HG03280 (cell line): ENCODE measurements at regions not wholly inside any gene's neighbourhood (a gene's known extent, or its start where the extent isn't known, plus 50 kb on each side); places are given as distances from the start of the nearest gene placed in this dataset.
"Not testable (repeated sequence)": the region's sequence is repeated elsewhere in the genome, so short reads cannot be mapped to it uniquely, and the experiment has no call there.

ENCODE experiments used
- ATAC-seq: cut with Tn5 transposase; IDR thresholded peaks from one replicate; pipeline ENCODE4 v1.9.1; 2021; ENCODE audit warnings: mild to moderate bottlenecking, moderate library complexity; ENCODE audit not compliant: unreplicated experiment

DNA sequence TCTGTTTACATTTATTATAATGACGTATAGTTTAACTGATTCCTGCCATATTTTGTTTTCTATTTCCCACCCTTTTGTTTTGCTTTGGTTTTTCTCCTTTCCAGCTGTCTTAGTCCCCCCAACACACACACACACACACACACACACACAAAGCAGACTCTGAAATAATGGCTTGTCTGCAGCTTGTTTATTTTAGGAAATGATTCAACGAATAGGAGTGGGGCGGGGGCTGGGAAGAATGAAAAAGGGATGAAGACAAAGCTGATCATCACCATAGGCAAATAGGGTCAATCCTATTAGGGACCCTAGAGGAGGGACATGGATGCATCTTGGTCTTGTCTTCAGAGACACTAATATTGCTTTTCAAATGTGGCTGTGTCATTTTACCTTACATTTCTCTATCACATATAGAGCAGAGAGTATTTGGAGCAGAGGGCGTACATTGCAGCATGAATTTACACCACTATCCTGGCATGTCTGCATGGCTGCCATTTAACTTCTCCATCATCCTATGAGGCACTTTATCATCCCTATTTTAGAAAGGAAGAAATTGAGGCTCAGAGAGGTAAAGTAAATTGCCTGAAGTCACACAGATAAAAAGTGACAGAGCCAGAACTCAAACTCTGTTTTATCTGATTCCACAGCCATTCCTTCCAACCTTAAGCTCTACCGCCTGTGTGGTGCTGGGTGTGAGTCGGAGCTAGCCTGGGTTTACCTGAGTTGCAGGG, 147.2 kb upstream of the TPM1 start:
- ATAC-seq = no peak

DNA sequence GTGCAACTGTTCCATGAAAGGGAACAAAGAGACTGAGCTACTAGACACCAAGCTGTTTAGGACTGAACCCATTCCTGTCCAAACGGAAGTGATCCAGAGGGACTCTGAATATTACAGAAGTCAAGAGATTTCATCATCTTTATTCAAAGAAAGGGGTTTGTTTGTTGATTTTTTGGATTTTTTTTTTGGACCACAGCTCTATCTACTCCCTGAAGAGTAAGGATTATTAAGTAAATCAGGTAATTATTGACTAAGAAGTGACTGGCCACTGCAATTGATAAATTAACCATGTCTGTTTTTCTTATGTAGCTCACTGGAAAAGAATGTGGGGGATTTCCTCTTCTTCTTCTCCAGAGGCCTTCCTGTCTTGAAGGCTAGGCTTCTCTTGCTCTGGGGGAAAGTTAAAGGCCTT, 146.6 kb upstream of the TPM1 start:
- no peak for ATAC-seq

DNA sequence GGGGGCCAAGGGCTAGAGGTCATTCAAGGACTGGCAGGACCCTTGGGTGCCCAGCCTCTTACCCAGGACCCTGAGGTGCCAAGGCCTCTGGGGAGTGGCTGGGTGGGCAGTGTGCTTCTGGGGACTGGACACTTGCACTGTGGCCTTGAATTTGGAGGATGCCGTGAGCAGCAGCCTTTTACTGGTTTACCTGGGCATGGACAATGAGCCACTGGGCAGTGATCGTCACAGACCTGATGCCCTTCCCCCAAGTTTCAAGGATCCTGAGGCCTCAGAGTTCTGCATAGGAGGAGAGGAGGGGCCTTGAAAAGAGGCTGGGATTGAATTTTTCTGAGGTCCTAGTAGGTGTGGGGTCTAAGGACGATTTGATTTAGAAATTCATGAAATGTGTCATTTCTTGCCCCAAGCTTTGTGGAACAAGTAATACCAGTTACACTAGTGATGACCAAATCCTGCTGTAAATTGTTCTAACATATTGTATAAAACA, 146.1 kb upstream of the TPM1 start:
- no peak for ATAC-seq

DNA sequence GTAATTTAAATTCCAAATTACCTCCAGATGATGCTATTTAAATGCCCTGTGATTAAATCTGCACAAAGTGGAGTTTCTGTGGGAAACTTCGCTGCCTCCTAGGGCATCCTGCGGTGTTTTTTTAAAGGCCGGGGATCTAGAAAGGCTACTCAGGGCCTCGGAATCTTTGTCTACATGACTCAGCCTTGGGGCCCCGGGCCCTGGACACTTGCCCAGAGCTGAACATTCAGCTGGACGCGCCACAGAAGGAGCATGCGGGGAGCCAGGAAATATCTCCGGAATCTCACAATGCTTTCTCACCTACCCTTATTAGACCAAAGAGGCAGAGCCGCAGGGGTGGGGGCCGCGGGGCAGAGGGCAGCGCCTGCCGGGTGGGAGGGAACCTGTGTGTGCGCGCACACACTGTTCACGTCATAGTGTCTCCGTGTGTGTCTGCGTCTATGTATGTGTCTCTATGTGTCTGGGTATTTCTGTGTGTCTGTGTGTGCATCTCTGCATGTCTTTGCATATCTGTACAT, 145.5 kb upstream of the TPM1 start:
- no peak for ATAC-seq

DNA sequence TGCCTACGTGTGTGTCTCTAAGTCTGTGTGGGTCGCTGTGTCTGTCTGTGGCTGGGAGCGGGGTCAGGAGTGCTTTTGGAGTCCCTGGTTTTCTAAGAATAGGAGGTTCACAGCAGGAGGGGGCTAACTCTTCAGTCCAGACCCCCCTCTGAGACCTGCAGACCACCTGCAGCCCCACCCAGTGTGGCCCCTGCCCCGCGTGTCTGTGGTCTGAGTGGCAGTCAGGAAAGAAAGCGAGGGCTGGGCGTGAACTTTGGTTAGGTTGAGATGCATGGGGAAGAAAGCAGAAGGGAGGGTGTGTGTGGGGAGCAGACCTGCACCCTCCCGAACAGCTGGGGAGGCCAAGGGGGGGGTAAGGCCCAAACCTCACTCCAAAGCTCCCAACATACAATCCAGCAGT, 144.9 kb upstream of the TPM1 start:
- no peak for ATAC-seq

DNA sequence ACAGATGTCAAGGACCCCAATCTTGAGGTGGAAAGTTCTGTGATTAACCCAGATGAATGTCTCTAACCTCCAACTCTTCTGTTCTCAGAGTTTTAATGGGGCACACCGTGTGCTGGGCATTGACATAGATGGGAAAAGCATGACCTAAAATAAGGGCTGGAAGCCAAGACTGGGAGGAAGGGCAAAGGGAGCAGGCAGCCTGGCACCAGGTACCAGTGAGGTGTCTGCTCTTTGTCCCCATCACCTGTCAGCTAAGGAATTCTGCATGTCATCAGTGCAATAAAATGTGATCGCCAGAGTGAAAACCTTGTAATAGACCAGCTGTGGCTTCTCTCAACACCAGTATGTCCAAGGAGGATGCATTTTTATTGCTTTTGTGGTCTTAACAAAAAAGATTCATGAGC, 143.5 kb upstream of the TPM1 start:
- ATAC-seq = no peak

DNA sequence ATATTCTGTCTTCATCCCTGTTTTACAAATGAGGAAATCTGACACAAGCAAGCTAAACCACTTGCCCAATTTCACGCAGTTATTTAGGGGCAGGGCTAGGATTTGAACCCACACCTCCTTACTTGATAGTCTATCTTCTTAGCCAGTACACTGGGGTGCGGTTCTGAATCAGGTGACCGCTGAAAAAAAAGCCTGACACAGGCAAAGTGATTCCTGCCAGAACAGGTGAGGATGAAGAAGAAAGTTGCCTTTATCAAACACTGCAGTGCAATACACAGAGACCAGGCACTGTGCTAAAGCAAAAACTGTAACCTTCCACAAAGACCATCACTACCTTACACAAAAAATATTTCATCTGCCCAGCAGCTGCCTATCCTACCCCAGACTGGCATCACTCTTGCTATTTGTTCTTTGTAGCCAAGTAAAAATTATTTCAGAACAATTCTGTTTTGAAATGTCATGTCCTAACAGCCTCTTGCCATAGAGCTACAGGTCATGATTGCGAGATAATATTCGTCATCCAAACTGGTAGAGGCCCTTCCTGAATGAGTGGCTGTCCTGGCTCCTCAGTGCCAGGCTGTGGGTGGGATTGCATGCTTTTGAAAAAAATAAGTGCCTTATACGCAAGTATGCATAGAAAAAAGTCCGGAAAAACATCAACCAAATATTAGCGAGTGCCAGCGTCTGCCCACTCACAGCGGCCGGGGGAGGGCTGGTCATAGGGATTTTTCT, 142.3 kb upstream of the TPM1 start:
- ATAC-seq = no peak

DNA sequence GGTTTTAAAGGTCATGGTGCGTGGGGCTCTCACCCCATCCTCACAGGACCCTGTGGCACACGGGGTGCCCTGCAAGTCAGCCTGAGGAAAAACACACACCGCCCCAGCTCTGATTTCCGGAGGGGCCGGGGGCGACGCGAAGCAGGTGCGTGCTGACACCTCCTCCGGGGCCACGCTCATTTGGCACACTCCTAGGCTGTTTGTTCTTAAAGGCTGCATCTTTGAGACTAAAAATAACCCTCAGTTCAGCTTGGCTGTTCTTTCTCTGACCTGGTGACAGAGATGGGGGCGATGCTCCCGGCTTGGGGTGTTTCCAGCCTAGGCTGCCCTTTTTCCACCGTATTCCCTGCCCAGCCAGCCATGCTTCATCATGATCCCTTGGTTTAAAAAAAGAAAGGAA, 141.5 kb upstream of the TPM1 start:
- ATAC-seq = no peak

DNA sequence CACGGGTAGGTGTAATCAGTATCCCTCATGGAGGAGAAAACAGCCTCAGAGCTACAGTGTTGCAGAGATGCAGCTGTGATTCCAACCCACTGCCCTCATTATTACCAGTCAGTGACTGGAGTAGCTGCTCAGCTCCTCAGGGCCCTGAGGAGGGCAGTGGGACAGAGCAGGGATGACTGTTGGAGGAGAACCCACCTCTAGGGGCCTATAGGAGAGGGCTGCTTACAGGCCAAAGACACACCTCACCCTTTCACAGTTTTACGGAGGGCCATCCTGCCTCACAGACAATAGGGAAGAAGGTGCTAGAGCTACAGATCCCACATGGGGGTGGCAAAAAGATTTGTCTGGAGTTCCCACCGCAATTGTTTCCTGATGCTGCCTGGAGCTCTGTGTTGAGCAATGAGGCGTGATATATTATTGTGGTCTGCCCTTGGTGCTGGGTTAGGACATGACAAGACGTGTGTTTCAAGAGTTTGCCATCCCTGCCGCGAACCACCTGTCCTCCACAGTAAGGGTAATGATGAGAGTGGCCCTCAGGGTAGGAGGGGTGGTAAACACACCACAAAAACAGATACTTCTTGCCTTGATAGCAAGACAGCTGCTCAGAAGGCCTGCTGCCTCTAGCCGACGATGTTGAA, 140.5 kb upstream of the TPM1 start:
- ATAC-seq = no peak

DNA sequence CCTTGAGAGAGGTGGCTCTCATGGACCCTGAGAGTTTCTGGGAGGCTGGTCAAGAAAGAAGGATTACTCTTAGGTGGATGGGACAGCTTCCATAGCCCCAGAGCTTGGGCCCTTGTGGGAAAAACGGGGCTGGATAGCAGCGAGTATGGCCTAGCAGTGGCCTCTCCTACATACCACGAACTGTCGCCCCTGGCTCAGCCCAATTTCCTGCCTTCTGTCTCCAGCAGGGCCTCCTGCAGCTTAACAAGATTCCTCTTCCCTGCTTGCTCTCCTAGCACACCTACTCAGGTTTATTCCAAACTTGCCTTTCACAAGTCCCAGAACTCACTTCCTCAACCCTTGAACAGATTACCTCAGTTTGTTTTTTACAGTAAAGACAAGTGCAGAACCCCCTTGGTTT, 139.7 kb upstream of the TPM1 start:
- no peak for ATAC-seq

DNA sequence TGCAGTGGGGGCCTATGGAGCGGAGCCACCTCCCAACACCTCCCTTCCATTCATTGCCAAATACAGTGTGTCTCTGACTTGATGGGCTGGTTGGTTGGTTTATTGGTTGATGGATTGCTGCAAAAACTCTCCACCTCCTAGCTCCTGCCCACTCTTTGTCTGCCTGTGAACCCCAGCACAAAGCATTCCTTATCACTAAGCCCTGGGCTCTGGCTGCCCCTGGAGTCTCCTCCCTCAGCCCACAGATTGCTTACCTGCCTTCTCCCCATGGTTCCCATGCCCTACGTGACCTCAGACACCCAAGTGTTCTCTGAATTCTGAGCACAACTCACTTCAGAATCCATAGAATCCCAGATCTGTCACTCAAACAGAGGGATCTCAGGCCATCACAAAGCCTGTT, 139.1 kb upstream of the TPM1 start:
- no peak for ATAC-seq

DNA sequence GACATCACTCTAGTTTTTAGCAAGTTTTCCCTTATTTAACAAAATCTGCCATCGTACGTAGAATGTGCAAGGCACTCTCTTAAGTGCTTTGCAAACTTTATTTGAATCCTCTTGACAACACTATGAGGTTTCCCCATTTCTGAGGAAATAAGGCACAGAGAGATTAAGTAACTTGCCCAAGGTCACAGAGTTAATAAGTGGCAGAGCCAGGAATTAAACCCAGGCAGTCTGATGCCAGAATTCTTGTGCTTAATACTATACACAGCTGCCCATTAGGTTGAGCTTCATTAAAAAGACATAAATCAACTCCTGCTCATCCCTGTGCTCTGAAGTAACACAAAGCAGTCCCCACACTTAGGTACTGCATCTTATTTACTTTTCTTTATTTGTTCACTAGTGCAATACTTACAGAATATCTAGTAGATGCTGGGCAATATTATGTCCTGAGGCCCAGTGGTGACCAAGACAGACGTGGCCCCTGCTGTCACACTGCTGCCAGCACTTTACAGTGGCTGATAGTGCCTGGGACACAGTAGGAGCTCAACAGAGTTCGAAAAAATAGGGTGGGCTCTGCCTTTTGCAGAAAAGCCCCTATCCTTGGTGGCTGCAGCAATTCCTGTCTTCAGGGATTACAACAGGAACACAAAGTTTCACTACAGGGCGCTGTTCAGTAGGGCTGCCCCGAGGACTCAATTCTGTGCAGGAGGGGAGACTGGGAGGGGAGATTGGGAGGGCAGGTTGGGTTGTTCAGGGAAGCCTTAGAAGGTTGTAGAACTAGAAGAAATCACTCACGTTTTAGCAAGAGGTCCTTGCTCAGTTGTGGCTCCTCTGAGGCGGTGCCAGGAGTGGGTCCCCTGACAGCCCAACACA, 138.3 kb upstream of the TPM1 start:
- ATAC-seq = no peak

DNA sequence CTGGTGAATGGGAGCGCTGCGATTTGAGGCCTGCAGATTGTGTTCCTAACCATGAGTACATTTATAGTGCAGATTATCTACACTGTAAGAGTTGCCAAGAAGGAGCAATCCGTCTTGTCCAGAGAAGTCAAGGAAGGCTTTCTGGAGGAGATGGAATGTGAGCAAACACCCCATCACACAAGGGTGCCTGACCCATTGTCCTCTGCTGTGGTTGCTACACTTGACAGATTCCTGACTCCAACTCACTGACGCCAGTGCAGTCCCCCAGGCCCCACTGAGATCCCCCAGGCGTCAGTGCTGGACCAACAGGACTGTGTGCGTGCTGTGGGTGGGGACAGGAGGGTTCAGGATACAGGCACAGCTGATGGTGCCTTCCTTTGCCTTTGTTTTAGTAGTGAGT, 135.9 kb upstream of the TPM1 start:
- ATAC-seq = no peak

DNA sequence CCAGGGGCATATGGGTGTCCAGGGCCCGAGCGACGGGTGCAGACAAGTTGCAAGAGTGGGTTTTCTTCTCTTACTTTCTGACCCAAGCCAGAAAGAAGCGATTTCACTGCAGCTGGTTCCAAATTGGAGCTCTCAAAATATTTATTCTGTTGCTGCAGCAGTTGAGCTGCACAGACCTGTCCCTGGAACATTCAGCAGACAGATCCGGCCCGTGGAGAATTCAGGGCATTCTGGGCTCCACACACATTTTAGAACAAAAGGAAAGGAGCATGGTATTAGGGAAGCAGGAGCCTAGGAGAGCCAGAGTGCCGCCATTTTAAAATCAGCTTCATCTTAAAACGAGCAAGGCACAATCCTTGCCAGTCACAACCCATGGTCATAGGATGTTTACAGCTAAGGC, 135.3 kb upstream of the TPM1 start:
- ATAC-seq = no peak

DNA sequence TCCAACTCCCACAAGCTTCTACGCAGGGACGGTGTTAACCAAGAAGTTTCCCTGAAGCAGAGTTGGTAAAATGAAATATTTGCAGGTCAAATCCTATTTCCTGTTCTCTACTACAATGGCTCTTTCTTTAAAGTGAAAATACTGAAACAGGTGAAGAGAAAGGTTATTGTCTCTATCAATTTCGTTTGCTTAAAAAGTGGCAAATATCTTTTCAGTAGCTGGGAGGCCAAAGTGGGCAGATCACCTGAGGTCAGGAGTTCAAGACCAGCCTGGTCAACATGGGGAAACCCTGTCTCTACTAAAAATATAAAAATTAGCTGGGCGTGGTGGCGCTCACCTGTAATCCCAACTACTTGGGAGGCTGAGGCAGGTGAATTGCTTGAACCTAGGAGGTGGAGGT, 134.2 kb upstream of the TPM1 start:
- not testable (repeated sequence) for ATAC-seq

DNA sequence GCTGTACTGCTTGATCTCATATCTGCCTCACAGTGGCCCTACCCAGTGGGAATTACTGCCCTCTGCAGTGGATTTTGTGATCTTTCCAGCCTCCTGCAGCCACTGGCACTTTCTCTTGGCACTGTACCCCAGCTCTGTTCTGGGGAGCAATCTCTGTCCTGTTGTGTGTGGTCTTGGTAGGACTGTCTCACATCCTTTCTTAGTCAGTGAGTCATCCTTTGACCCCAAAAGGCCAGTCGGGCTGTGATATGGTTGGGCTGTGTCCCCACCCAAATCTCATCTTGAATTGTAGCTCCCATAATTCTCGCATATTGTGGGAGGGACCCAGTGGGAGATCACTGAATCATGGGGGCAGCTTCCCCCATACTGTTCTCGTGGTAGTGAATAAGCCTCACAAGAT, 133.3 kb upstream of the TPM1 start:
- no peak for ATAC-seq

DNA sequence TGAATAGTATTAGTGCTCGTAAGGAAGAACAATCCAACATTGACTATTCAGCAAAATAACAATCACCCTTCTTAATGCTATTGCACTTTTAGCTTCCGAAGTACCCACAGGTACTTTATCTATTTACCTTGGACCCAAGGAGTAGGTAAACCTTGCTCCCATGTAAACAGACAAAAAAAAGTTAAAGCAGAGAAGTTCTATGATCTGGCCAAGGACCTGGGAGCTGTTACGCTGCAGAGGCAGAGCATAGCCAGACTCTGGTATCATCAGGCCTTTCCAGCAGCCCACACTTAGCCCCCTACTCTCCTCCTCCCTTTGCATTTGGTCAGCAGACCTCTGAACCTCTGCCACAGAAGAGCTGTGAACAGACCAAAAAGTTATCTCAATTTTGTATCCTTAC, 130.3 kb upstream of the TPM1 start:
- ATAC-seq = no peak

DNA sequence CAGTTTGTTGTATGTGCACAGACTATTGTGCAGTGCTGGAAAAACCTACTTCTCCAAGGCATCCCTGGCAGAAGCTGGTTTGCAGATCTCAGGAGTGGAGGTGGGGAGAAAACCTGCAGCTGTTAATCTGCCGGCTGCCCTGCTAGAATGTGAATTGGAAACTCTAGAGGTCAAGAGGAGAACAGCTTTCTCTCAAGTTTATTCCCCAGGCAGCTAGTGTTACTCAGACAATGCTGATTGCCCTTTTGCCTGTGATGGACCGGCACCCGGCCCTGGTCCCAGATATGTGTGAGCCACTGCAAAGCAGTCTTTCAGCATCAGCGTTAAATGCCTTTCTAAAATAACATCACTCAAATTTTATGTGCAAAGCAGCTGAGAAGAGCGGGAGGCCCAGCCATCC, 129.7 kb upstream of the TPM1 start:
- ATAC-seq = no peak

DNA sequence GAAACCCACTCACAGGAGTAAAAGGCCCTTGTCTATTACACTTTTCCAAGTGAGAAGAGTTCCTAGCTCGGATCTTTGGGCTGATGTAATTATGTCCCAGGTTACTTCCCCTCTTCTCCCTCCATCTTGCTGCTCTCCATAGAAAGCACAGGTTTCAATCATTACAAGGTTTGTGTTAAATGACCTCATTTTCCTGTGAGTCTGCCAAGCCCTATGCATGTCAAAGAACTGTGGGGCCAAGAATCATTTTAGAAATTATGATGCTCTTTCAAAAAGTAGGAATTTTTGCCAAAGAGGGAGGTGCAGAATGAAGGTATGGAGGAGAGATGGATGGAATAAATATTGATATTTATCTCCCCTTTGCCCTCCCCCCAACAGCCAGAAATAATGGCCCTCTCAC, 129.3 kb upstream of the TPM1 start:
- no peak for ATAC-seq

DNA sequence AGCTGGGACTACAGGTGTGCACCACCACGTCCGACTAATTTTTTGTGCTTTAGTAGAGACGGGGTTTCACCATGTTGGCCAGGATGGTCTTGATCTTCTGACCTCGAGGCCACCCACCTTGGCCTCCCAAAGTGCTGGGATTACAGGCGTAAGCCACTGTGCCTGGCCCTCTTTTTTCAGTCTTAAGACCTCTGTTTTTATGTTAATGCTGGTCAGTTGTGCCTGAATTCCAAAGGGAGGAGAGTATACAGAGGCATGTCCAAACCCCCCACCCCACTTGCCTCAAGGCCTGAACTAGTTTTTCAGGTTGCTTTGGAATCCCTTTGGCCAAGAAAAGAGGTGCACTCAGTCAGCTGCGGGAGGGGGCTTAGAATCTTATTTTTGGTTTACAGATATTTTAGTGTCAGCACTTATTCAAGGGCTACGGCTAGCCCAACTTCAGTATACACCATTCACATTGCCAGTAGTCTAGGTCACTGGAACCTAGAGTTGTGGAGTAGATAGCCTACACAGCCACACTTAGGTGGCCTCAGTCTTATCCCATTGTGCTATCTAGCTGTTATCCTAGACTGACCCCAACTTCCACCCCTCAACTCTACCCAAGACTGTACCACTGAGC, 128.0 kb upstream of the TPM1 start:
- no peak for ATAC-seq
